ENCODE measurements at regions not wholly inside any gene's neighbourhood (a gene's known extent, or its start where the extent isn't known, plus 50 kb on each side); places are given as distances from the start of the nearest gene placed in this dataset.

- POLR2A ChIA-PET, result no interaction called here
- no peaks in the 10 kb centered on the region for H3K36me3 Mint-ChIP-seq (ENCODE audit: low read depth)
- Histone ChIP-seq H3K27ac (ENCODE audit: low read depth in 1 of 2, low read length in 2 of 2) (no peak overlapping the region), H3K27me3 (ENCODE audit: control insufficient read depth in 1 of 2, insufficient read depth in 2 of 2, low read length in 2 of 2) (no peaks in the 10 kb centered on the region), H3K36me3 (ENCODE audit: insufficient read depth, low read length) (no peaks in the 10 kb centered on the region), H3K9me3 (ENCODE audit: control insufficient read depth in 1 of 2, insufficient read depth in 1 of 2, low read length in 2 of 2) (no peaks in the 10 kb centered on the region), H3K4me3 (ENCODE audit: low read length) (no peak overlapping the region), H3K4me1 (ENCODE audit: insufficient read depth, low read length) (no peaks in the 10 kb centered on the region)
- DNase-seq (no peak), ATAC-seq (ENCODE audit: poor library complexity) (no peak)
- no peaks in the 10 kb centered on the region for H3K27me3 Mint-ChIP-seq
- CTCF ChIA-PET, result no interaction called here
- no peak for TF ChIP-seq CTCF (IDR thresholded peaks at IDR 0.05)
- no peaks in the 10 kb centered on the region for H3K4me1 Mint-ChIP-seq (ENCODE audit: low read depth)
- no peak overlapping the region for H3K4me3 Mint-ChIP-seq
- H3K27ac Mint-ChIP-seq, result no peak overlapping the region
- intact Hi-C loops (cut with DNase I, micrococcal nuclease), result no loop called here
- peaks cover 3% of the 10 kb centered on the region for H3K9me3 Mint-ChIP-seq
Observed at GRCh38 chr4:158371158-158371557, 150.5 kb upstream of the RXFP1 start.

GRCh38 chr4:158374318-158374717, 147.4 kb upstream of the RXFP1 start:
- Histone ChIP-seq H3K9me3 (ENCODE audit: control insufficient read depth in 1 of 2, insufficient read depth in 1 of 2, low read length in 2 of 2) (no peaks in the 10 kb centered on the region), H3K27ac (ENCODE audit: low read depth in 1 of 2, low read length in 2 of 2) (no peak overlapping the region), H3K4me3 (ENCODE audit: low read length) (no peak overlapping the region), H3K4me1 (ENCODE audit: insufficient read depth, low read length) (no peaks in the 10 kb centered on the region), H3K36me3 (ENCODE audit: insufficient read depth, low read length) (no peaks in the 10 kb centered on the region), H3K27me3 (ENCODE audit: control insufficient read depth in 1 of 2, insufficient read depth in 2 of 2, low read length in 2 of 2) (no peaks in the 10 kb centered on the region)
- POLR2A ChIA-PET, result no interaction called here
- no peak for ATAC-seq (ENCODE audit: poor library complexity)
- Mint-ChIP-seq H3K27me3 (no peaks in the 10 kb centered on the region), H3K9me3 (no peaks in the 10 kb centered on the region), H3K4me1 (ENCODE audit: low read depth) (no peaks in the 10 kb centered on the region), H3K27ac (no peak overlapping the region), H3K36me3 (ENCODE audit: low read depth) (no peaks in the 10 kb centered on the region), H3K4me3 (no peak overlapping the region)
- CTCF ChIA-PET, result no interaction called here
- intact Hi-C loops (cut with DNase I, micrococcal nuclease), result no loop called here
- no peak for DNase-seq
- TF ChIP-seq CTCF (IDR thresholded peaks at IDR 0.05), result no peak

- no peaks in the 10 kb centered on the region for H3K27me3 ChIP-seq (ENCODE audit: control insufficient read depth in 1 of 2, insufficient read depth in 2 of 2, low read length in 2 of 2)
- no peak overlapping the region for H3K27ac Mint-ChIP-seq
- CTCF ChIA-PET, result no interaction called here
- H3K9me3 ChIP-seq (ENCODE audit: control insufficient read depth in 1 of 2, insufficient read depth in 1 of 2, low read length in 2 of 2), result no peaks in the 10 kb centered on the region
- TF ChIP-seq CTCF (IDR thresholded peaks at IDR 0.05), result no peak
- DNase-seq (no peak), ATAC-seq (ENCODE audit: poor library complexity) (no peak)
- no peak overlapping the region for H3K27ac ChIP-seq (ENCODE audit: low read depth in 1 of 2, low read length in 2 of 2)
- no peaks in the 10 kb centered on the region for H3K36me3 ChIP-seq (ENCODE audit: insufficient read depth, low read length)
- H3K4me1 ChIP-seq (ENCODE audit: insufficient read depth, low read length), result no peaks in the 10 kb centered on the region
- no peaks in the 10 kb centered on the region for H3K36me3 Mint-ChIP-seq (ENCODE audit: low read depth)
- no peaks in the 10 kb centered on the region for H3K4me1 Mint-ChIP-seq (ENCODE audit: low read depth)
- H3K4me3 ChIP-seq (ENCODE audit: low read length), result no peak overlapping the region
- intact Hi-C loops (cut with DNase I, micrococcal nuclease), result no loop called here
- POLR2A ChIA-PET, result no interaction called here
- no peak overlapping the region for H3K4me3 Mint-ChIP-seq
- peaks cover 4% of the 10 kb centered on the region for H3K27me3 Mint-ChIP-seq
- H3K9me3 Mint-ChIP-seq, result no peaks in the 10 kb centered on the region
Observed at GRCh38 chr4:158376106-158376840, 145.4 kb upstream of the RXFP1 start.
